Trophoblast cell (in vitro differentiated cells and primary cell): ENCODE measurements at regions not wholly inside any gene's neighbourhood (a gene's known extent, or its start where the extent isn't known, plus 50 kb on each side); places are given as distances from the start of the nearest gene placed in this dataset.
A peak's percentile ranks its signal among the peaks of the same experiment; 100 is the strongest.
"Not testable (repeated sequence)": the region's sequence is repeated elsewhere in the genome, so short reads cannot be mapped to it uniquely, and the experiment has no call there.

ENCODE experiments used
- DNase-seq, 2 donors: peaks; one replicate each; pipeline ENCODE4 v3.0.0-alpha.2; 2016
- H2AFZ ChIP-seq: 2 replicates; pipeline ENCODE4 v1.6.1; 2013; ENCODE audit warnings: low read length, moderate library complexity, mild to moderate bottlenecking; ENCODE audit not compliant: insufficient read depth, poor library complexity
- H2AK5ac ChIP-seq: 2 replicates; pipeline ENCODE4 v1.6.1; 2013; ENCODE audit warnings: mild to moderate bottlenecking, low read length
- H2BK120ac ChIP-seq: 2 replicates; pipeline ENCODE4 v1.6.1; 2013; ENCODE audit warnings: low read length, mild to moderate bottlenecking, moderate library complexity; ENCODE audit not compliant: insufficient read depth, poor library complexity
- H2BK12ac ChIP-seq: 2 replicates; pipeline ENCODE4 v1.6.1; 2013; ENCODE audit warnings: mild to moderate bottlenecking, low read length, moderate library complexity
- H2BK5ac ChIP-seq: 2 replicates; pipeline ENCODE4 v1.6.1; 2013; ENCODE audit warnings: low read length, low read depth, moderate library complexity, mild to moderate bottlenecking; ENCODE audit not compliant: poor library complexity
- H3K14ac ChIP-seq: 2 replicates; pipeline ENCODE4 v1.6.1; 2013; ENCODE audit warnings: mild to moderate bottlenecking, low read length
- H3K18ac ChIP-seq: 2 replicates; pipeline ENCODE4 v1.6.1; 2013; ENCODE audit warnings: mild to moderate bottlenecking, low read length
- H3K23ac ChIP-seq: 2 replicates; pipeline ENCODE4 v1.6.1; 2013; ENCODE audit warnings: low read length
- H3K27ac ChIP-seq: 2 replicates; pipeline ENCODE4 v1.5.1; 2013; ENCODE audit warnings: low read depth, mild to moderate bottlenecking, inconsistent platforms, low read length, moderate library complexity
- H3K27me3 ChIP-seq: 2 replicates; pipeline ENCODE4 v1.6.1; 2013; ENCODE audit warnings: inconsistent platforms, mild to moderate bottlenecking, low read length, moderate library complexity; ENCODE audit not compliant: insufficient read depth
- H3K36me3 ChIP-seq, 2 experiments: 1 replicate in 1 of 2; 2 replicates in 1 of 2; pipeline ENCODE4 v1.6.1; 2013; ENCODE audit warnings: low read length in 2 of 2, mild to moderate bottlenecking in 2 of 2, moderate library complexity in 1 of 2; ENCODE audit not compliant: insufficient read depth in 2 of 2, control insufficient read depth in 1 of 2
- H3K4ac ChIP-seq: 2 replicates; pipeline ENCODE4 v1.6.1; 2013; ENCODE audit warnings: low read depth, mild to moderate bottlenecking, low read length, moderate library complexity
- H3K4me1 ChIP-seq, 2 experiments: 1 replicate in 1 of 2; 2 replicates in 1 of 2; pipeline ENCODE4 v1.6.1; 2013; ENCODE audit warnings: low read length in 2 of 2, mild to moderate bottlenecking in 2 of 2, moderate library complexity in 1 of 2; ENCODE audit not compliant: insufficient read depth in 2 of 2, control insufficient read depth in 1 of 2
- H3K4me2 ChIP-seq: 2 replicates; pipeline ENCODE4 v1.6.1; 2013; ENCODE audit warnings: inconsistent platforms, mild to moderate bottlenecking, low read length, moderate library complexity
- H3K4me3 ChIP-seq: 2 replicates; pipeline ENCODE4 v1.5.1; 2013; ENCODE audit warnings: mild to moderate bottlenecking, low read depth, low read length, inconsistent platforms
- H3K79me1 ChIP-seq: one replicate; pipeline ENCODE4 v1.6.1; 2013; ENCODE audit warnings: low read length
- H3K79me2 ChIP-seq: 2 replicates; pipeline ENCODE4 v1.6.1; 2013; ENCODE audit warnings: low read length, mild to moderate bottlenecking; ENCODE audit not compliant: control insufficient read depth, insufficient read depth, poor library complexity
- H3K9ac ChIP-seq: 2 replicates; pipeline ENCODE4 v1.6.1; 2013; ENCODE audit warnings: mild to moderate bottlenecking, low read length
- H3K9me3 ChIP-seq: 2 replicates; pipeline ENCODE4 v1.6.1; 2013; ENCODE audit warnings: low read depth, mild to moderate bottlenecking, control low read depth, inconsistent platforms, low read length; ENCODE audit not compliant: insufficient read depth
- H4K12ac ChIP-seq: 2 replicates; pipeline ENCODE4 v1.6.1; 2013; ENCODE audit warnings: low read depth, mild to moderate bottlenecking, low read length, moderate library complexity
- H4K8ac ChIP-seq: 2 replicates; pipeline ENCODE4 v1.6.1; 2013; ENCODE audit warnings: low read depth, mild to moderate bottlenecking, low read length, moderate library complexity
- H4K91ac ChIP-seq: one replicate; pipeline ENCODE4 v1.6.1; 2013; ENCODE audit warnings: low read depth, mild to moderate bottlenecking, low read length, moderate library complexity
- WGBS: extraction: QIAGEN DNeasy Blood & Tissue Kit; methylation state at CpG from one replicate; pipeline ENCODE4 v1.1.7; 2013; ENCODE audit warnings: missing lambda C conversion rate; ENCODE audit not compliant: insufficient read length, insufficient coverage; ENCODE audit errors: extremely low coverage; 5-methylcytosine and 5-hydroxymethylcytosine counted together

- DNase-seq: no peak
- no peak overlapping the region for H3K4ac ChIP-seq
- no peak overlapping the region for H3K9ac ChIP-seq
- no peak overlapping the region for H2BK12ac ChIP-seq
- H3K23ac ChIP-seq: no peak overlapping the region
- H3K14ac ChIP-seq: no peak overlapping the region
- no peak overlapping the region for H3K4me2 ChIP-seq
- H3K79me1 ChIP-seq: no peaks in the 10 kb centered on the region
- H4K12ac ChIP-seq: no peak overlapping the region
- no CpG with 5 or more reads among the region's 5 CpGs for WGBS
- H3K9me3 ChIP-seq: peaks cover 1% of the 10 kb centered on the region
- no peaks in the 10 kb centered on the region for H3K36me3 ChIP-seq
- no peak overlapping the region for H4K8ac ChIP-seq
- no peak overlapping the region for H3K27ac ChIP-seq
- H3K4me3 ChIP-seq: no peak overlapping the region
- peaks cover 0 to 2% of the 10 kb centered on the region in 2 experiments for H3K4me1 ChIP-seq
- H2BK120ac ChIP-seq: no peak overlapping the region
- no peaks in the 10 kb centered on the region for H3K79me2 ChIP-seq
- no peak overlapping the region for H2BK5ac ChIP-seq
- no peak overlapping the region for H2AK5ac ChIP-seq
- H4K91ac ChIP-seq: no peak overlapping the region
- H3K27me3 ChIP-seq: no peaks in the 10 kb centered on the region
- no peak overlapping the region for H2AFZ ChIP-seq
- no peak overlapping the region for H3K18ac ChIP-seq
These were observed 74.3 kb upstream of the CCN2 start for GRCh38 chr6:132025468-132025867.

- no peak overlapping the region for H3K27ac ChIP-seq
- no peak overlapping the region for H2AFZ ChIP-seq
- no peak overlapping the region for H2BK5ac ChIP-seq
- H3K9me3 ChIP-seq: peaks cover 1% of the 10 kb centered on the region
- no peak overlapping the region for H2BK120ac ChIP-seq
- H3K18ac ChIP-seq: no peak overlapping the region
- no peak for DNase-seq
- no peak overlapping the region for H3K14ac ChIP-seq
- no peaks in the 10 kb centered on the region for H3K27me3 ChIP-seq
- no peak overlapping the region for H3K9ac ChIP-seq
- H4K91ac ChIP-seq: peak overlapping the region; percentile 55
- H3K4me2 ChIP-seq: no peak overlapping the region
- peak overlapping the region; percentile 46 for H2AK5ac ChIP-seq
- H2BK12ac ChIP-seq: no peak overlapping the region
- H3K79me2 ChIP-seq: no peaks in the 10 kb centered on the region
- no peak overlapping the region for H3K4me3 ChIP-seq
- H3K4ac ChIP-seq: no peak overlapping the region
- no CpG with 5 or more reads among the region's 5 CpGs for whole genome bisulfite sequencing
- H3K4me1 ChIP-seq: peaks cover 0 to 2% of the 10 kb centered on the region in 2 experiments
- H3K36me3 ChIP-seq: no peaks in the 10 kb centered on the region
- H3K23ac ChIP-seq: no peak overlapping the region
- no peak overlapping the region for H4K8ac ChIP-seq
- no peaks in the 10 kb centered on the region for H3K79me1 ChIP-seq
- H4K12ac ChIP-seq: no peak overlapping the region
These were observed 72.3 kb upstream of the CCN2 start for GRCh38 chr6:132023490-132023889.

- Histone ChIP-seq H3K27ac (no peak overlapping the region), H3K9me3 (peaks cover 1% of the 10 kb centered on the region), H3K14ac (no peak overlapping the region), H4K8ac (no peak overlapping the region), H3K4ac (no peak overlapping the region), H3K27me3 (no peaks in the 10 kb centered on the region), H2BK120ac (no peak overlapping the region), H4K12ac (no peak overlapping the region), H4K91ac (no peak overlapping the region), H2BK5ac (no peak overlapping the region), H3K4me3 (no peak overlapping the region), H3K23ac (no peak overlapping the region), H3K36me3 (no peaks in the 10 kb centered on the region), H2BK12ac (no peak overlapping the region), H3K18ac (no peak overlapping the region), H2AK5ac (no peak overlapping the region), H3K4me1 (peaks cover 0 to 2% of the 10 kb centered on the region in 2 experiments), H3K79me1 (no peaks in the 10 kb centered on the region), H2AFZ (no peak overlapping the region), H3K79me2 (no peaks in the 10 kb centered on the region), H3K9ac (no peak overlapping the region), H3K4me2 (no peak overlapping the region)
- WGBS: no CpG with 5 or more reads among the region's 4 CpGs
- peak; percentile 44 to 74 for DNase-seq
These were observed 70.6 kb upstream of the CCN2 start for GRCh38 chr6:132021552-132022375.

- H3K9ac ChIP-seq, H3K4me3 ChIP-seq, H2AK5ac ChIP-seq, H3K14ac ChIP-seq, H3K4me1 ChIP-seq, H3K79me1 ChIP-seq, H4K8ac ChIP-seq, DNase-seq, H3K4me2 ChIP-seq, H3K4ac ChIP-seq, H3K79me2 ChIP-seq, H4K12ac ChIP-seq, H3K27me3 ChIP-seq, H3K9me3 ChIP-seq, H3K23ac ChIP-seq, H3K18ac ChIP-seq, H2BK12ac ChIP-seq, H3K27ac ChIP-seq, H2BK120ac ChIP-seq, H3K36me3 ChIP-seq, H2AFZ ChIP-seq, H4K91ac ChIP-seq, H2BK5ac ChIP-seq: not testable (repeated sequence)
- WGBS: no CpG with 5 or more reads among the region's 4 CpGs
These were observed 69.7 kb upstream of the CCN2 start for GRCh38 chr6:132020918-132021317.
